Endothelial cell of umbilical vein (primary cell): ENCODE measurements at regions not wholly inside any gene's neighbourhood (a gene's known extent, or its start where the extent isn't known, plus 50 kb on each side); places are given as distances from the start of the nearest gene placed in this dataset.

ENCODE experiments used
- CTCF ChIP-seq, 2 donors: IDR thresholded peaks; 1 replicate in 1 of 2; 2 replicates in 1 of 2; pipeline ENCODE4 v1.5.1; 2011; ENCODE audit warnings: low read length in 2 of 2, mild to moderate bottlenecking in 2 of 2, moderate library complexity in 2 of 2, control low read depth in 1 of 2, inconsistent platforms in 1 of 2, low read depth in 1 of 2; ENCODE audit not compliant: insufficient read depth in 1 of 2; ENCODE audit errors: extremely low read depth in 1 of 2
- EZH2 ChIP-seq: IDR thresholded peaks from 2 replicates; pipeline ENCODE4 v1.6.1; 2012; ENCODE audit warnings: borderline replicate concordance, low read depth, mild to moderate bottlenecking, moderate library complexity, low read length, inconsistent platforms; ENCODE audit not compliant: severe bottlenecking
- JUN ChIP-seq: IDR thresholded peaks from 2 replicates; pipeline ENCODE4 v1.6.1; 2011; ENCODE audit warnings: borderline replicate concordance, low read depth; ENCODE audit not compliant: insufficient read length, insufficient read depth
- MYC ChIP-seq: IDR thresholded peaks from one replicate; pipeline ENCODE4 v1.6.1; 2011; ENCODE audit warnings: mild to moderate bottlenecking, low read depth, low read length
- POLR2A ChIP-seq: IDR thresholded peaks from 2 replicates; pipeline ENCODE4 v1.6.1; 2012; ENCODE audit warnings: low read depth, mild to moderate bottlenecking, control low read depth, low read length
- POLR2AphosphoS5 ChIP-seq: IDR thresholded peaks from 2 replicates; pipeline ENCODE4 v1.6.1; 2012; ENCODE audit warnings: low read depth, mild to moderate bottlenecking, control low read depth, low read length, moderate library complexity; ENCODE audit not compliant: insufficient read depth
- TF ChIP-seq, protein P1 (sequence below): IDR thresholded peaks from 2 replicates; pipeline ENCODE4 v1.6.1; 2011; ENCODE audit not compliant: insufficient read depth, insufficient read length

DNA sequence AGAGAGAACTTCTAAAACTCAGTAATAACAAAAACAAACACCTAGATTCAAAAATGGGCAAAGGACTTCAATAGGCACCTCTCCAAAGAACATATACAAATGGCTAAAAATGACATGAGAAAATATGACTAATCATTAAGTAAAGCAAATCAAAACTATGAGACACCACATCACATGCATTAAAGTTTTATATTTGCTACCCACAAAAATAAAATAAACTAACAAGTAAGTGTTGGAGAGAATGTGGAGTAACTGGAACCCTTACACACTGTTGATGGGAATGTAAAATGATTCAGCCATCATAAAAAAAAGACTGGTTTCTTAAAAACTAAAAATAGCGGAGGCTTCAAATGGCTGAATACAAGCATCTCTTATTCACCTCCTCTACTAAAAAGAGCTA is 262.1 kb upstream of the PKN2 start:
- TF ChIP-seq CTCF (IDR thresholded peaks at IDR 0.05; ENCODE audit: extremely low read depth in 1 of 2, insufficient read depth in 1 of 2, low read depth in 1 of 2, low read length in 2 of 2) (no peak), EZH2 (no peak), POLR2AphosphoS5 (no peak), POLR2A (no peak), MYC (no peak), JUN (no peak)
- TF ChIP-seq, protein P1, sequence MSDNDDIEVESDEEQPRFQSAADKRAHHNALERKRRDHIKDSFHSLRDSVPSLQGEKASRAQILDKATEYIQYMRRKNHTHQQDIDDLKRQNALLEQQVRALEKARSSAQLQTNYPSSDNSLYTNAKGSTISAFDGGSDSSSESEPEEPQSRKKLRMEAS: no peak
